ENCODE measurements at regions not wholly inside any gene's neighbourhood (a gene's known extent, or its start where the extent isn't known, plus 50 kb on each side); places are given as distances from the start of the nearest gene placed in this dataset.

- no TSS peak for BruUV-seq (replicated peaks)
- ChIA-PET POLR2A (no interaction called here), CTCF (interaction anchor here (0.6 to 5.1 kb wide), 44 partner anchors 8 to 1888 kb away, joined by 3 to 51 read pairs (median 3); no protein-coding TSS in a partner anchor)
- Mint-ChIP-seq H3K27me3 (ENCODE audit: insufficient read depth, unreplicated experiment) (peaks cover 24% of the 10 kb centered on the region), H3K9me3 (ENCODE audit: unreplicated experiment) (no peaks in the 10 kb centered on the region), H3K4me3 (ENCODE audit: unreplicated experiment) (no peak overlapping the region), H3K36me3 (ENCODE audit: insufficient read depth, unreplicated experiment) (no peaks in the 10 kb centered on the region), H3K27ac (ENCODE audit: low read depth, unreplicated experiment) (no peak overlapping the region), H3K4me1 (ENCODE audit: insufficient read depth, unreplicated experiment) (no peaks in the 10 kb centered on the region)
- DNase-seq (ENCODE audit: unreplicated experiment) = peak; percentile 65
- TF ChIP-seq CTCF (IDR thresholded peaks at IDR 0.05; ENCODE audit: unreplicated experiment) = peak; percentile 80
- intact Hi-C loops (cut with micrococcal nuclease) = loop anchor here (2.0 to 10.0 kb wide), 4 partner anchors 41 to 766 kb away; no protein-coding TSS in a partner anchor
Measured at GRCh38 chr18:11553098-11553940, 56.1 kb upstream of the SLC35G4 start.

GRCh38 chr18:11548916-11549551 is 60.4 kb upstream of the SLC35G4 start:
- H3K4me3 Mint-ChIP-seq (ENCODE audit: unreplicated experiment) = no peak overlapping the region
- no peaks in the 10 kb centered on the region for H3K36me3 Mint-ChIP-seq (ENCODE audit: insufficient read depth, unreplicated experiment)
- no peak for DNase-seq (ENCODE audit: unreplicated experiment)
- H3K27ac Mint-ChIP-seq (ENCODE audit: low read depth, unreplicated experiment) = no peak overlapping the region
- no peak for TF ChIP-seq CTCF (IDR thresholded peaks at IDR 0.05; ENCODE audit: unreplicated experiment)
- peaks cover 24% of the 10 kb centered on the region for H3K27me3 Mint-ChIP-seq (ENCODE audit: insufficient read depth, unreplicated experiment)
- BruUV-seq (replicated peaks) = no TSS peak
- peaks cover 6% of the 10 kb centered on the region for H3K9me3 Mint-ChIP-seq (ENCODE audit: unreplicated experiment)
- ChIA-PET POLR2A (interaction anchor here (1.2 kb wide), 1 partner anchor 12 kb away, joined by 3 read pairs; no protein-coding TSS in a partner anchor), CTCF (interaction anchor here (0.8 to 1.2 kb wide), 2 partner anchors 36 to 239 kb away, joined by 3 to 5 read pairs; no protein-coding TSS in a partner anchor)
- no peaks in the 10 kb centered on the region for H3K4me1 Mint-ChIP-seq (ENCODE audit: insufficient read depth, unreplicated experiment)
- intact Hi-C loops (cut with micrococcal nuclease) = no loop called here

GRCh38 chr18:11548396-11548795 is 61.0 kb upstream of the SLC35G4 start:
- ChIA-PET POLR2A (interaction anchor here (0.7 kb wide), 1 partner anchor 231 kb away, joined by 3 read pairs; no protein-coding TSS in a partner anchor), CTCF (interaction anchor here (1.2 kb wide), 1 partner anchor 238 kb away, joined by 5 read pairs; no protein-coding TSS in a partner anchor)
- Mint-ChIP-seq H3K4me1 (ENCODE audit: insufficient read depth, unreplicated experiment) (no peaks in the 10 kb centered on the region), H3K27ac (ENCODE audit: low read depth, unreplicated experiment) (no peak overlapping the region), H3K9me3 (ENCODE audit: unreplicated experiment) (peaks cover 10% of the 10 kb centered on the region), H3K4me3 (ENCODE audit: unreplicated experiment) (no peak overlapping the region), H3K27me3 (ENCODE audit: insufficient read depth, unreplicated experiment) (peaks cover 18% of the 10 kb centered on the region), H3K36me3 (ENCODE audit: insufficient read depth, unreplicated experiment) (no peaks in the 10 kb centered on the region)
- no peak for DNase-seq (ENCODE audit: unreplicated experiment)
- intact Hi-C loops (cut with micrococcal nuclease) = no loop called here
- no TSS peak for BruUV-seq (replicated peaks)
- TF ChIP-seq CTCF (IDR thresholded peaks at IDR 0.05; ENCODE audit: unreplicated experiment) = no peak

GRCh38 chr18:11544060-11544633 is 65.2 kb upstream of the SLC35G4 start:
- TF ChIP-seq CTCF (IDR thresholded peaks at IDR 0.05; ENCODE audit: unreplicated experiment) = no peak
- CTCF ChIA-PET = interaction anchor here (0.8 to 0.9 kb wide), 2 partner anchors 9 to 233 kb away, joined by 3 to 5 read pairs; no protein-coding TSS in a partner anchor
- intact Hi-C loops (cut with micrococcal nuclease) = no loop called here
- DNase-seq (ENCODE audit: unreplicated experiment) = no peak
- Mint-ChIP-seq H3K36me3 (ENCODE audit: insufficient read depth, unreplicated experiment) (peaks cover 6% of the 10 kb centered on the region), H3K27me3 (ENCODE audit: insufficient read depth, unreplicated experiment) (no peaks in the 10 kb centered on the region), H3K27ac (ENCODE audit: low read depth, unreplicated experiment) (no peak overlapping the region), H3K4me3 (ENCODE audit: unreplicated experiment) (no peak overlapping the region), H3K4me1 (ENCODE audit: insufficient read depth, unreplicated experiment) (no peaks in the 10 kb centered on the region), H3K9me3 (ENCODE audit: unreplicated experiment) (peaks cover 10% of the 10 kb centered on the region)
- BruUV-seq (replicated peaks) = no TSS peak
- POLR2A ChIA-PET = no interaction called here

All from MCF 10A (cell line).